GM21528 (cell line): ENCODE measurements at regions not wholly inside any gene's neighbourhood (a gene's known extent, or its start where the extent isn't known, plus 50 kb on each side); places are given as distances from the start of the nearest gene placed in this dataset.

Source experiments
- ATAC-seq: cut with Tn5 transposase; IDR thresholded peaks from one replicate; pipeline ENCODE4 v1.9.1; 2021; ENCODE audit warnings: mild to moderate bottlenecking, moderate library complexity; ENCODE audit not compliant: unreplicated experiment, low FRiP score

DNA sequence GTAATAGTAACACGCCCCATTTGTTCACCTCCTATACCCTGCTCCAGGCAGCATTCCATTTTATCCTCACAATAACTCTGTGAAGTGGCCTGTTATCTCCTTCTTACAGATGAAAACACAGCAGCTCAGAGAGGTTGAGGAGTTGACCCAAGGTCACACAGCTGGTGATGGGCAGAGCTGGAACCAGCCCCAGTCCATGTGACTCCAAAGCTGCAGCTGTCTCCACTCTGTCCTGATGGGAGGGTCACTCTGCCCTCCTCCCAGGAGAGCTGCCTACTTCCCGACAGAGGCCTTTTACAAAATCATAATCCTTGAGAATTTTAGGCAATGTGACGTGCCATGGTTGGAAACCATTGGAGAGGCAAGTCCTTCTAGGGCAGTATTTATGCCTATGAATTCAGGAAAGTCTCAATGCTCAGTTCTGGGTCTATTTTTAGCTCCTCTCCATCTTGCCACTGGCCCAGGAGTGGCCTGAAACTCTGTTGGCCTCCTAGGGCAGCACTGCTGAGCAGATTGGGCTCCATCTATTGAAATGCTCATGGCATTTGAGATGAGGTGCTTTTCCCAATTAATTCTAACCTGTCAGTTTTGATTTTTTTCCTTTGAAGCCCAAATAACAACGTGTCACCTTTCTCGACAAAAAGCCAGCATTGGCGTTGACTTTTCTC is 50.1 kb upstream of the KCNK12 start:
- ATAC-seq = no peak
